ENCODE measurements at regions not wholly inside any gene's neighbourhood (a gene's known extent, or its start where the extent isn't known, plus 50 kb on each side); places are given as distances from the start of the nearest gene placed in this dataset.

DNA sequence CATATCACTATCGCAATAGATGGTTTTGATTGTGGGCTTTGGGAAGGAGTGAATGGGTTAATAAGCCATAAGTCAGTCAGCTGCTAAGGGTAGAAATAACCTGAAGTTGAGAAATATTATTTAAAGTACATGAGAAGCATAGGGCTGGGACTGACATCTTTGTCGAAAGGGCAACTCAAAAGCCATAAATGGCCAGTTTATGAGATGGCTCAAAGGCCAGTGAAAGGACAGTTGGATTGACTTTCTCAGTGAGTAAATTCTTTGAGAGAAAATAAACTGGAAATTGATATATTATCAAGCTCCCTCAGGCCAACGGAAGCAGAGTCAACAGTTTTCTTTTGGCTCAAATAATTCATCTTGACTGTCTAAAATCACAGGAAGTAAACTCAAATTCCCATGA lies 419.8 kb downstream of the NSUN3 start:
- FAIRE-seq: no peak
- H3K4me2 ChIP-seq (ENCODE audit: control insufficient read depth, extremely low read depth, insufficient read depth, low read depth, low read length): no peak overlapping the region
- no peaks in the 10 kb centered on the region for H3K36me3 ChIP-seq (ENCODE audit: control insufficient read depth in 2 of 2, extremely low read depth in 1 of 2, insufficient read depth in 2 of 2, low read length in 2 of 2)
- dilution Hi-C loops (cut with MboI; ENCODE audit: extremely low pct_ligation_motif_present, low sequenced_read_pairs): no loop called here
- DNase-seq (ENCODE audit: low read depth, low spot score): no peak
- no peaks in the 10 kb centered on the region for H3K79me2 ChIP-seq (ENCODE audit: control insufficient read depth, insufficient read depth, low read length)
- no peak overlapping the region for H3K27ac ChIP-seq (ENCODE audit: control insufficient read depth, insufficient read depth, low read length)
- no peaks in the 10 kb centered on the region for H4K20me1 ChIP-seq (ENCODE audit: control insufficient read depth, extremely low read depth, insufficient read depth, low read length)
- no peak overlapping the region for H2AFZ ChIP-seq (ENCODE audit: control insufficient read depth, low read length)
- H3K4me3 ChIP-seq (ENCODE audit: control insufficient read depth in 2 of 3, extremely low read depth in 1 of 3, insufficient read depth in 2 of 3, low read depth in 1 of 3, low read length in 3 of 3): no peak overlapping the region
- no peaks in the 10 kb centered on the region for H3K27me3 ChIP-seq (ENCODE audit: control insufficient read depth, extremely low read depth, insufficient read depth, low read length)
- no peaks in the 10 kb centered on the region for H3K9me1 ChIP-seq (ENCODE audit: control insufficient read depth, extremely low read depth, insufficient read depth, low read length)
- no peaks in the 10 kb centered on the region for H3K4me1 ChIP-seq (ENCODE audit: control insufficient read depth, extremely low read depth, insufficient read depth, low read length)
- H3K9me3 ChIP-seq (ENCODE audit: control insufficient read depth, low read depth, low read length): no peaks in the 10 kb centered on the region
- no peak for TF ChIP-seq EZH2 (IDR thresholded peaks at IDR 0.05; ENCODE audit: low read length)
- TF ChIP-seq, protein P1, sequence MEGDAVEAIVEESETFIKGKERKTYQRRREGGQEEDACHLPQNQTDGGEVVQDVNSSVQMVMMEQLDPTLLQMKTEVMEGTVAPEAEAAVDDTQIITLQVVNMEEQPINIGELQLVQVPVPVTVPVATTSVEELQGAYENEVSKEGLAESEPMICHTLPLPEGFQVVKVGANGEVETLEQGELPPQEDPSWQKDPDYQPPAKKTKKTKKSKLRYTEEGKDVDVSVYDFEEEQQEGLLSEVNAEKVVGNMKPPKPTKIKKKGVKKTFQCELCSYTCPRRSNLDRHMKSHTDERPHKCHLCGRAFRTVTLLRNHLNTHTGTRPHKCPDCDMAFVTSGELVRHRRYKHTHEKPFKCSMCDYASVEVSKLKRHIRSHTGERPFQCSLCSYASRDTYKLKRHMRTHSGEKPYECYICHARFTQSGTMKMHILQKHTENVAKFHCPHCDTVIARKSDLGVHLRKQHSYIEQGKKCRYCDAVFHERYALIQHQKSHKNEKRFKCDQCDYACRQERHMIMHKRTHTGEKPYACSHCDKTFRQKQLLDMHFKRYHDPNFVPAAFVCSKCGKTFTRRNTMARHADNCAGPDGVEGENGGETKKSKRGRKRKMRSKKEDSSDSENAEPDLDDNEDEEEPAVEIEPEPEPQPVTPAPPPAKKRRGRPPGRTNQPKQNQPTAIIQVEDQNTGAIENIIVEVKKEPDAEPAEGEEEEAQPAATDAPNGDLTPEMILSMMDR (optimal IDR thresholded peaks at IDR 0.05 in 1 of 3, IDR thresholded peaks at IDR 0.05 in 1 of 3, conservative IDR thresholded peaks at IDR 0.05 in 1 of 3; ENCODE audit: extremely low read depth in 1 of 3, insufficient read depth in 2 of 3, low read length in 3 of 3): no peak
- H3K9ac ChIP-seq (ENCODE audit: control insufficient read depth, extremely low read depth, insufficient read depth, low read length): no peak overlapping the region

DNA sequence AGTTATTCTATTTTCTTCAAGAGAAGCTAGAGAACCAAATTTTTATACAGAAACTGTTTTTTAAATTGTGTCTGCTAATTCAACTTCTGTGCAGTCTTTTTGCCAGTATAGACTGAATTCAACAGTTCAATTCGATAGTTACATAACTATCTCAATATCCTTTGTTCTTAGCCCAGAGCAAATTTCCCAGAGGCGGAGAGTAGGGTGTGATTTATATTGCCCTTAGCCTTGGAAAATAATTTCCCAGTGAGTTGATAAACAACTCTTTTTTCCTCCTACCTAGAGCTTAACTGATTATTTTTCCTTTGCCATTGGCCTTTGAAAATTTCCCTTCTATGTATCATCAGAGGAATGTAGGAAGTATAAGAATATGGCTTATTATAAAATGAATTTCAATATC lies 420.5 kb downstream of the NSUN3 start:
- Histone ChIP-seq H3K9me1 (ENCODE audit: control insufficient read depth, extremely low read depth, insufficient read depth, low read length) (no peaks in the 10 kb centered on the region), H3K36me3 (ENCODE audit: control insufficient read depth in 2 of 2, extremely low read depth in 1 of 2, insufficient read depth in 2 of 2, low read length in 2 of 2) (no peaks in the 10 kb centered on the region), H3K27me3 (ENCODE audit: control insufficient read depth, extremely low read depth, insufficient read depth, low read length) (no peaks in the 10 kb centered on the region), H4K20me1 (ENCODE audit: control insufficient read depth, extremely low read depth, insufficient read depth, low read length) (no peaks in the 10 kb centered on the region), H3K27ac (ENCODE audit: control insufficient read depth, insufficient read depth, low read length) (no peak overlapping the region), H3K4me1 (ENCODE audit: control insufficient read depth, extremely low read depth, insufficient read depth, low read length) (no peaks in the 10 kb centered on the region), H3K4me2 (ENCODE audit: control insufficient read depth, extremely low read depth, insufficient read depth, low read depth, low read length) (no peak overlapping the region), H2AFZ (ENCODE audit: control insufficient read depth, low read length) (no peak overlapping the region), H3K4me3 (ENCODE audit: control insufficient read depth in 2 of 3, extremely low read depth in 1 of 3, insufficient read depth in 2 of 3, low read depth in 1 of 3, low read length in 3 of 3) (no peak overlapping the region), H3K79me2 (ENCODE audit: control insufficient read depth, insufficient read depth, low read length) (no peaks in the 10 kb centered on the region), H3K9me3 (ENCODE audit: control insufficient read depth, low read depth, low read length) (no peaks in the 10 kb centered on the region), H3K9ac (ENCODE audit: control insufficient read depth, extremely low read depth, insufficient read depth, low read length) (no peak overlapping the region)
- DNase-seq (ENCODE audit: low read depth, low spot score): no peak
- FAIRE-seq: no peak
- no peak for TF ChIP-seq EZH2 (IDR thresholded peaks at IDR 0.05; ENCODE audit: low read length)
- dilution Hi-C loops (cut with MboI; ENCODE audit: extremely low pct_ligation_motif_present, low sequenced_read_pairs): no loop called here

DNA sequence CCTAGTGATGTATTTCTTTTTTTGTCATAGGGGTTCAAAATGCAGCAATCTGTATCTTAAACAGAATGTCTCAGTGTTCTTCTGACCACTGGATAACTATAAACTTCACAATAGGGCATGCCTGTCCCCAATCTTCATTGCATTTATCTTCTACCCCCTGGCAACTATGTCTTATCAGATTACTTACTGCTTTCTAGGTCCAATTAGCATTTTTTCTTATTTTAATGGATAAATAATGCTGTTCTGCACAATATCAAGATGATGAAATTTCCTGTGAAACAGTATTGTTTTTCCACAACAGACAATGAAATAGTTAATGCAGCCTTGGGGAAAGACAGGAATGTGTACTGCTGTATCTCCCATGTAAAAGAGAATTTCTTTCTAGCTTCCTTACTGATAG lies 432.1 kb downstream of the NSUN3 start:
- dilution Hi-C loops (cut with MboI; ENCODE audit: extremely low pct_ligation_motif_present, low sequenced_read_pairs): no loop called here
- H4K20me1 ChIP-seq (ENCODE audit: control insufficient read depth, extremely low read depth, insufficient read depth, low read length): no peaks in the 10 kb centered on the region
- H3K4me1 ChIP-seq (ENCODE audit: control insufficient read depth, extremely low read depth, insufficient read depth, low read length): no peaks in the 10 kb centered on the region
- DNase-seq (ENCODE audit: low read depth, low spot score): no peak
- H2AFZ ChIP-seq (ENCODE audit: control insufficient read depth, low read length): no peak overlapping the region
- H3K27me3 ChIP-seq (ENCODE audit: control insufficient read depth, extremely low read depth, insufficient read depth, low read length): no peaks in the 10 kb centered on the region
- no peak overlapping the region for H3K27ac ChIP-seq (ENCODE audit: control insufficient read depth, insufficient read depth, low read length)
- H3K4me2 ChIP-seq (ENCODE audit: control insufficient read depth, extremely low read depth, insufficient read depth, low read depth, low read length): no peak overlapping the region
- TF ChIP-seq, protein P1 (optimal IDR thresholded peaks at IDR 0.05 in 1 of 3, IDR thresholded peaks at IDR 0.05 in 1 of 3, conservative IDR thresholded peaks at IDR 0.05 in 1 of 3; ENCODE audit: extremely low read depth in 1 of 3, insufficient read depth in 2 of 3, low read length in 3 of 3): no peak
- TF ChIP-seq EZH2 (IDR thresholded peaks at IDR 0.05; ENCODE audit: low read length): no peak
- FAIRE-seq: no peak
- H3K9me3 ChIP-seq (ENCODE audit: control insufficient read depth, low read depth, low read length): no peaks in the 10 kb centered on the region
- no peaks in the 10 kb centered on the region for H3K36me3 ChIP-seq (ENCODE audit: control insufficient read depth in 2 of 2, extremely low read depth in 1 of 2, insufficient read depth in 2 of 2, low read length in 2 of 2)
- no peak overlapping the region for H3K4me3 ChIP-seq (ENCODE audit: control insufficient read depth in 2 of 3, extremely low read depth in 1 of 3, insufficient read depth in 2 of 3, low read depth in 1 of 3, low read length in 3 of 3)
- H3K9me1 ChIP-seq (ENCODE audit: control insufficient read depth, extremely low read depth, insufficient read depth, low read length): no peaks in the 10 kb centered on the region
- no peak overlapping the region for H3K9ac ChIP-seq (ENCODE audit: control insufficient read depth, extremely low read depth, insufficient read depth, low read length)
- H3K79me2 ChIP-seq (ENCODE audit: control insufficient read depth, insufficient read depth, low read length): no peaks in the 10 kb centered on the region

All from keratinocyte (primary cell).